Naive thymus-derived CD8-positive, alpha-beta T cell (primary cell): ENCODE measurements at regions not wholly inside any gene's neighbourhood (a gene's known extent, or its start where the extent isn't known, plus 50 kb on each side); places are given as distances from the start of the nearest gene placed in this dataset.
"Not testable (repeated sequence)": the region's sequence is repeated elsewhere in the genome, so short reads cannot be mapped to it uniquely, and the experiment has no call there.

Experiments
- ATAC-seq, 2 donors: fragments of 150-1000 bp; cut with Tn5 transposase in 1 of 2; sonication (Bioruptor Pico), chemical (Tn5 transposase) in 1 of 2; 1 replicate in 1 of 2; 2 replicates in 1 of 2; pipeline ENCODE4 v1.10.0; 2021; ENCODE audit warnings: mild to moderate bottlenecking in 2 of 2, moderate library complexity in 2 of 2
- POLR2A ChIA-PET: fragments of 350-600 bp; sonication (Branson Sonifier 250); formaldehyde crosslinking; loops from one replicate; lab custom pipeline; 2021; ENCODE audit warnings: antibody characterized with exemption; lab: Charles Lee
- DNase-seq, 10 donors: peaks; one replicate each; pipeline versions ENCODE4 v3.0.0 to v3.0.0-alpha.2; 2020 to 2022
- H3K27ac Mint-ChIP-seq, 10 donors: one replicate each; pipeline ENCODE4 v1.8.0; 2020 to 2022; ENCODE audit warnings: mild to moderate bottlenecking in 10 of 10, mixed read lengths in 10 of 10, moderate library complexity in 4 of 10, inconsistent platforms in 1 of 10
- H3K27me3 Mint-ChIP-seq, 5 donors: one replicate each; pipeline ENCODE4 v1.8.0; 2021 to 2022; ENCODE audit warnings: mixed read lengths in 5 of 5
- H3K36me3 Mint-ChIP-seq, 3 donors: one replicate each; pipeline ENCODE4 v1.8.0; 2020 to 2022; ENCODE audit warnings: mixed read lengths in 3 of 3, mild to moderate bottlenecking in 2 of 3, inconsistent platforms in 1 of 3
- H3K4me1 Mint-ChIP-seq, 4 donors: one replicate each; pipeline ENCODE4 v1.8.0; 2021 to 2022; ENCODE audit warnings: mixed read lengths in 4 of 4
- H3K4me3 Mint-ChIP-seq, 10 donors: one replicate each; pipeline ENCODE4 v1.8.0; 2020 to 2022; ENCODE audit warnings: mild to moderate bottlenecking in 10 of 10, mixed read lengths in 10 of 10, moderate library complexity in 6 of 10, inconsistent platforms in 1 of 10
- H3K9me3 Mint-ChIP-seq, 9 donors: one replicate each; pipeline ENCODE4 v1.8.0; 2020 to 2022; ENCODE audit warnings: mixed read lengths in 9 of 9, mild to moderate bottlenecking in 3 of 9, inconsistent platforms in 1 of 9, moderate library complexity in 1 of 9

- Mint-ChIP-seq H3K36me3 (no peaks in the 10 kb centered on the region), H3K4me3 (no peak overlapping the region), H3K9me3 (peaks cover 5 to 26% (median 8%) of the 10 kb centered on the region in 9 donors), H3K27me3 (no peaks in the 10 kb centered on the region), H3K4me1 (no peaks in the 10 kb centered on the region), H3K27ac (no peak overlapping the region)
- POLR2A ChIA-PET, result no interaction called here
- DNase-seq (no peak), ATAC-seq (no peak)
Measured at GRCh38 chr11:25247336-25247735, 750.5 kb downstream of the LUZP2 start.

GRCh38 chr11:25252854-25253253 lies 756.0 kb downstream of the LUZP2 start:
- DNase-seq, result no peak
- peaks cover 0 to 6% (median 1%) of the 10 kb centered on the region in 9 donors for H3K9me3 Mint-ChIP-seq
- H3K4me3 Mint-ChIP-seq, result no peak overlapping the region
- no peak overlapping the region for H3K27ac Mint-ChIP-seq
- H3K27me3 Mint-ChIP-seq, result no peaks in the 10 kb centered on the region
- no peaks in the 10 kb centered on the region for H3K4me1 Mint-ChIP-seq
- POLR2A ChIA-PET, result no interaction called here
- H3K36me3 Mint-ChIP-seq, result no peaks in the 10 kb centered on the region
- no peak for ATAC-seq

- H3K4me3 Mint-ChIP-seq, H3K4me1 Mint-ChIP-seq, H3K27ac Mint-ChIP-seq, H3K36me3 Mint-ChIP-seq, DNase-seq, POLR2A ChIA-PET, H3K27me3 Mint-ChIP-seq, ATAC-seq: not testable (repeated sequence)
- H3K9me3 Mint-ChIP-seq, result peaks cover 4 to 32% (median 10%) of the 10 kb centered on the region in 9 donors
Measured at GRCh38 chr11:25263861-25264260, 767.0 kb downstream of the LUZP2 start.

GRCh38 chr11:25271301-25271700 lies 774.4 kb downstream of the LUZP2 start:
- no peak overlapping the region for H3K4me3 Mint-ChIP-seq

GRCh38 chr11:25272214-25272613 lies 775.4 kb downstream of the LUZP2 start:
- Mint-ChIP-seq H3K27ac (no peak overlapping the region), H3K4me1 (no peaks in the 10 kb centered on the region), H3K4me3 (no peak overlapping the region), H3K36me3 (no peaks in the 10 kb centered on the region), H3K9me3 (peaks cover 0 to 31% (median 8%) of the 10 kb centered on the region in 9 donors), H3K27me3 (no peaks in the 10 kb centered on the region)
- ATAC-seq (no peak), DNase-seq (no peak)
- POLR2A ChIA-PET, result no interaction called here

More at GRCh38 chr11:25271301-25271700, 774.4 kb downstream of the LUZP2 start:
- ATAC-seq (no peak), DNase-seq (no peak)
- Mint-ChIP-seq H3K36me3 (no peaks in the 10 kb centered on the region), H3K27me3 (no peaks in the 10 kb centered on the region), H3K27ac (no peak overlapping the region), H3K9me3 (peaks cover 2 to 31% (median 10%) of the 10 kb centered on the region in 9 donors), H3K4me1 (no peaks in the 10 kb centered on the region)
- POLR2A ChIA-PET, result no interaction called here

GRCh38 chr11:25280821-25281220 lies 784.0 kb downstream of the LUZP2 start:
- ATAC-seq, POLR2A ChIA-PET, DNase-seq, H3K27ac Mint-ChIP-seq, H3K27me3 Mint-ChIP-seq, H3K4me1 Mint-ChIP-seq, H3K4me3 Mint-ChIP-seq: not testable (repeated sequence)
- Mint-ChIP-seq H3K9me3 (peaks cover 7 to 35% (median 11%) of the 10 kb centered on the region in 9 donors), H3K36me3 (peaks cover 0 to 18% (median 0%) of the 10 kb centered on the region in 3 donors)

GRCh38 chr11:25293166-25293565 lies 796.3 kb downstream of the LUZP2 start:
- Mint-ChIP-seq H3K27ac (no peak overlapping the region), H3K4me1 (no peaks in the 10 kb centered on the region), H3K9me3 (peaks cover 0 to 23% (median 7%) of the 10 kb centered on the region in 9 donors), H3K36me3 (no peaks in the 10 kb centered on the region), H3K4me3 (no peak overlapping the region), H3K27me3 (no peaks in the 10 kb centered on the region)
- DNase-seq (no peak), ATAC-seq (no peak)
- POLR2A ChIA-PET, result no interaction called here

- no peak for ATAC-seq
- Mint-ChIP-seq H3K9me3 (peaks cover 2 to 43% (median 8%) of the 10 kb centered on the region in 9 donors), H3K27ac (no peak overlapping the region), H3K27me3 (no peaks in the 10 kb centered on the region), H3K36me3 (no peaks in the 10 kb centered on the region), H3K4me3 (no peak overlapping the region), H3K4me1 (no peaks in the 10 kb centered on the region)
- POLR2A ChIA-PET, result no interaction called here
- no peak for DNase-seq
Measured at GRCh38 chr11:25298450-25298849, 801.6 kb downstream of the LUZP2 start.

GRCh38 chr11:25309818-25310217 lies 813.0 kb downstream of the LUZP2 start:
- no peak overlapping the region for H3K27ac Mint-ChIP-seq
- DNase-seq, result no peak
- H3K36me3 Mint-ChIP-seq, result no peaks in the 10 kb centered on the region
- H3K27me3 Mint-ChIP-seq, result no peaks in the 10 kb centered on the region
- POLR2A ChIA-PET, result no interaction called here
- H3K4me1 Mint-ChIP-seq, result no peaks in the 10 kb centered on the region
- peaks cover 5 to 45% (median 24%) of the 10 kb centered on the region in 9 donors for H3K9me3 Mint-ChIP-seq
- H3K4me3 Mint-ChIP-seq, result no peak overlapping the region
- ATAC-seq, result no peak

- no peak overlapping the region for H3K4me3 Mint-ChIP-seq
- POLR2A ChIA-PET, result no interaction called here
Measured at GRCh38 chr11:25317216-25317615, 820.4 kb downstream of the LUZP2 start.

GRCh38 chr11:25319127-25319526 lies 822.3 kb downstream of the LUZP2 start:
- no peaks in the 10 kb centered on the region for H3K27me3 Mint-ChIP-seq
- H3K9me3 Mint-ChIP-seq, result peaks cover 3 to 25% (median 10%) of the 10 kb centered on the region in 9 donors
- no peak for DNase-seq
- peaks cover 0 to 10% (median 0%) of the 10 kb centered on the region in 3 donors for H3K36me3 Mint-ChIP-seq
- no peak overlapping the region for H3K4me3 Mint-ChIP-seq
- no peak overlapping the region for H3K27ac Mint-ChIP-seq
- ATAC-seq, result no peak
- POLR2A ChIA-PET, result no interaction called here
- H3K4me1 Mint-ChIP-seq, result no peaks in the 10 kb centered on the region

More at GRCh38 chr11:25317216-25317615, 820.4 kb downstream of the LUZP2 start:
- Mint-ChIP-seq H3K4me1 (no peaks in the 10 kb centered on the region), H3K36me3 (peaks cover 0 to 6% (median 0%) of the 10 kb centered on the region in 3 donors), H3K9me3 (peaks cover 0 to 15% (median 4%) of the 10 kb centered on the region in 9 donors), H3K27me3 (no peaks in the 10 kb centered on the region), H3K27ac (no peak overlapping the region)
- DNase-seq (no peak), ATAC-seq (no peak)

- Mint-ChIP-seq H3K36me3 (no peaks in the 10 kb centered on the region), H3K4me1 (no peaks in the 10 kb centered on the region), H3K4me3 (no peak overlapping the region), H3K27me3 (no peaks in the 10 kb centered on the region), H3K9me3 (peaks cover 0 to 13% (median 5%) of the 10 kb centered on the region in 9 donors), H3K27ac (no peak overlapping the region)
- ATAC-seq (no peak), DNase-seq (no peak)
- POLR2A ChIA-PET, result no interaction called here
Measured at GRCh38 chr11:25327656-25328055, 830.8 kb downstream of the LUZP2 start.

GRCh38 chr11:25339281-25339680 lies 842.4 kb downstream of the LUZP2 start:
- no peaks in the 10 kb centered on the region for H3K27me3 Mint-ChIP-seq
- no peak for ATAC-seq
- H3K36me3 Mint-ChIP-seq, result peaks cover 0 to 4% (median 0%) of the 10 kb centered on the region in 3 donors
- no peak overlapping the region for H3K27ac Mint-ChIP-seq
- H3K4me1 Mint-ChIP-seq, result no peaks in the 10 kb centered on the region
- peaks cover 0 to 20% (median 2%) of the 10 kb centered on the region in 9 donors for H3K9me3 Mint-ChIP-seq
- DNase-seq, result no peak
- no peak overlapping the region for H3K4me3 Mint-ChIP-seq
- POLR2A ChIA-PET, result no interaction called here

- H3K27ac Mint-ChIP-seq, result no peak overlapping the region
- DNase-seq (no peak), ATAC-seq (no peak)
- no peak overlapping the region for H3K4me3 Mint-ChIP-seq
- POLR2A ChIA-PET, result no interaction called here
- no peaks in the 10 kb centered on the region for H3K4me1 Mint-ChIP-seq
- no peaks in the 10 kb centered on the region for H3K27me3 Mint-ChIP-seq
- peaks cover 0 to 8% (median 0%) of the 10 kb centered on the region in 3 donors for H3K36me3 Mint-ChIP-seq
- peaks cover 0 to 28% (median 10%) of the 10 kb centered on the region in 9 donors for H3K9me3 Mint-ChIP-seq
Measured at GRCh38 chr11:25349537-25349936, 852.7 kb downstream of the LUZP2 start.
